Hepatocyte (in vitro differentiated cells): ENCODE measurements at regions not wholly inside any gene's neighbourhood (a gene's known extent, or its start where the extent isn't known, plus 50 kb on each side); places are given as distances from the start of the nearest gene placed in this dataset.

Experiments
- DNase-seq: peaks from one replicate; pipeline ENCODE4 v3.0.0-alpha.2; 2016; ENCODE audit warnings: low spot score
- H2AFZ ChIP-seq: fragments of 200-600 bp; sonication (generic); 2 replicates; pipeline ENCODE4 v1.6.0; 2016; ENCODE audit warnings: antibody characterized with exemption, mild to moderate bottlenecking
- H3K27ac ChIP-seq: fragments of 200-600 bp; sonication (generic); 2 replicates; pipeline ENCODE4 v1.5.1; 2016; ENCODE audit warnings: mild to moderate bottlenecking
- H3K27me3 ChIP-seq: fragments of 200-600 bp; sonication (generic); 2 replicates; pipeline ENCODE4 v1.6.1; 2016
- H3K36me3 ChIP-seq: fragments of 200-600 bp; sonication (generic); replicated peaks from 2 replicates; pipeline ENCODE4 v1.5.1; 2016; ENCODE audit warnings: low read depth; ENCODE audit not compliant: insufficient read depth
- H3K4me1 ChIP-seq: fragments of 200-600 bp; sonication (generic); 2 replicates; pipeline ENCODE4 v1.5.1; 2016; ENCODE audit warnings: mild to moderate bottlenecking, moderate library complexity; ENCODE audit not compliant: insufficient read depth
- H3K4me2 ChIP-seq: fragments of 200-600 bp; sonication (generic); 2 replicates; pipeline ENCODE4 v1.6.0; 2016
- H3K4me3 ChIP-seq: fragments of 200-600 bp; sonication (generic); 2 replicates; pipeline ENCODE4 v1.5.1; 2016; ENCODE audit warnings: mild to moderate bottlenecking
- H3K79me2 ChIP-seq: fragments of 200-600 bp; sonication (generic); 2 replicates; pipeline ENCODE4 v1.6.0; 2017; ENCODE audit warnings: mild to moderate bottlenecking
- H3K9me2 ChIP-seq: fragments of 200-600 bp; sonication (generic); replicated peaks from 2 replicates; pipeline ENCODE4 v1.6.0; 2017; ENCODE audit warnings: mild to moderate bottlenecking; ENCODE audit not compliant: insufficient read depth
- H3K9me3 ChIP-seq: fragments of 200-600 bp; sonication (generic); 2 replicates; pipeline ENCODE4 v1.5.1; 2016; ENCODE audit warnings: low read depth, mild to moderate bottlenecking
- H4K20me1 ChIP-seq: fragments of 200-600 bp; sonication (generic); 2 replicates; pipeline ENCODE4 v1.6.0; 2016; ENCODE audit warnings: mild to moderate bottlenecking; ENCODE audit not compliant: insufficient read depth, poor library complexity, severe bottlenecking
- CTCF ChIP-seq: fragments of 200-600 bp; sonication (generic); IDR thresholded peaks from 2 replicates; pipeline ENCODE4 v1.5.1; 2016; ENCODE audit warnings: antibody characterized with exemption, mild to moderate bottlenecking; ENCODE audit not compliant: poor library complexity
- EZH2 ChIP-seq: fragments of 200-600 bp; sonication (generic); IDR thresholded peaks from 2 replicates; pipeline ENCODE4 v1.6.1; 2016; ENCODE audit warnings: antibody characterized with exemption, mild to moderate bottlenecking, borderline replicate concordance
- EZH2phosphoT487 ChIP-seq: fragments of 200-600 bp; sonication (generic); IDR thresholded peaks from one replicate; pipeline ENCODE4 v1.6.1; 2018; ENCODE audit warnings: antibody characterized with exemption, mild to moderate bottlenecking, low read depth, moderate library complexity; ENCODE audit not compliant: unreplicated experiment, severe bottlenecking
- WGBS: methylation state at CpG from one replicate; pipeline ENCODE4 v1.1.6; 2016; ENCODE audit warnings: low lambda C conversion rate; ENCODE audit errors: missing lambda C conversion rate; 5-methylcytosine and 5-hydroxymethylcytosine counted together

GRCh38 chr14:88955455-88955854 is 131.0 kb downstream of the TTC8 start:
- H3K9me3 ChIP-seq, result no peaks in the 10 kb centered on the region
- no peaks in the 10 kb centered on the region for H3K4me1 ChIP-seq
- H2AFZ ChIP-seq, result no peak overlapping the region
- H4K20me1 ChIP-seq, result no peaks in the 10 kb centered on the region
- no peak overlapping the region for H3K27ac ChIP-seq
- H3K36me3 ChIP-seq, result no peaks in the 10 kb centered on the region
- no peaks in the 10 kb centered on the region for H3K27me3 ChIP-seq
- H3K79me2 ChIP-seq, result no peaks in the 10 kb centered on the region
- H3K4me2 ChIP-seq, result no peak overlapping the region
- no peak overlapping the region for H3K4me3 ChIP-seq
- H3K9me2 ChIP-seq, result no peaks in the 10 kb centered on the region
- WGBS, result 80% methylated on average over 2 of the region's 2 CpGs
- no peak for DNase-seq
- TF ChIP-seq EZH2 (no peak), EZH2phosphoT487 (no peak), CTCF (no peak)

GRCh38 chr14:88960496-88960895 is 136.0 kb downstream of the TTC8 start:
- no peaks in the 10 kb centered on the region for H3K27me3 ChIP-seq
- H3K79me2 ChIP-seq, result no peaks in the 10 kb centered on the region
- no peak overlapping the region for H2AFZ ChIP-seq
- H3K9me2 ChIP-seq, result no peaks in the 10 kb centered on the region
- DNase-seq, result no peak
- no peak overlapping the region for H3K27ac ChIP-seq
- WGBS, result 76% methylated on average over 5 of the region's 5 CpGs
- TF ChIP-seq EZH2 (no peak), CTCF (no peak), EZH2phosphoT487 (no peak)
- H3K4me3 ChIP-seq, result no peak overlapping the region
- no peaks in the 10 kb centered on the region for H3K36me3 ChIP-seq
- H3K9me3 ChIP-seq, result no peaks in the 10 kb centered on the region
- no peaks in the 10 kb centered on the region for H3K4me1 ChIP-seq
- H3K4me2 ChIP-seq, result no peak overlapping the region
- no peaks in the 10 kb centered on the region for H4K20me1 ChIP-seq

GRCh38 chr14:88961214-88961613 is 136.8 kb downstream of the TTC8 start:
- no peak overlapping the region for H3K4me3 ChIP-seq
- no peaks in the 10 kb centered on the region for H3K9me3 ChIP-seq
- H3K27ac ChIP-seq, result no peak overlapping the region
- no peaks in the 10 kb centered on the region for H4K20me1 ChIP-seq
- no peaks in the 10 kb centered on the region for H3K9me2 ChIP-seq
- no peaks in the 10 kb centered on the region for H3K4me1 ChIP-seq
- no peaks in the 10 kb centered on the region for H3K79me2 ChIP-seq
- TF ChIP-seq CTCF (no peak), EZH2 (no peak)
- 70% methylated on average over 3 of the region's 3 CpGs for WGBS
- no peak for DNase-seq
- no peaks in the 10 kb centered on the region for H3K27me3 ChIP-seq
- H2AFZ ChIP-seq, result no peak overlapping the region
- no peak overlapping the region for H3K4me2 ChIP-seq
- no peaks in the 10 kb centered on the region for H3K36me3 ChIP-seq

GRCh38 chr14:88962356-88962755 is 137.9 kb downstream of the TTC8 start:
- H3K4me2 ChIP-seq, result no peak overlapping the region
- H3K36me3 ChIP-seq, result no peaks in the 10 kb centered on the region
- no peaks in the 10 kb centered on the region for H3K79me2 ChIP-seq
- 87% methylated on average over 4 of the region's 4 CpGs for WGBS
- TF ChIP-seq EZH2phosphoT487 (no peak), CTCF (no peak), EZH2 (no peak)
- no peak overlapping the region for H3K27ac ChIP-seq
- H4K20me1 ChIP-seq, result no peaks in the 10 kb centered on the region
- no peak for DNase-seq
- H3K4me1 ChIP-seq, result no peaks in the 10 kb centered on the region
- no peaks in the 10 kb centered on the region for H3K9me2 ChIP-seq
- no peaks in the 10 kb centered on the region for H3K27me3 ChIP-seq
- H2AFZ ChIP-seq, result no peak overlapping the region
- no peaks in the 10 kb centered on the region for H3K9me3 ChIP-seq
- H3K4me3 ChIP-seq, result no peak overlapping the region
